ENCODE measurements at regions not wholly inside any gene's neighbourhood (a gene's known extent, or its start where the extent isn't known, plus 50 kb on each side); places are given as distances from the start of the nearest gene placed in this dataset.

GRCh38 chr14:66377574-66377973, 108.6 kb upstream of the CCDC196 start:
- DNase-seq = no peak

- DNase-seq = no peak
Measured at GRCh38 chr14:66378712-66379505, 107.3 kb upstream of the CCDC196 start.

- no peak for DNase-seq
Measured at GRCh38 chr14:66380143-66380542, 106.0 kb upstream of the CCDC196 start.

- no peak for DNase-seq
Measured at GRCh38 chr14:66381755-66382154, 104.4 kb upstream of the CCDC196 start.

GRCh38 chr14:66383257-66383656, 102.9 kb upstream of the CCDC196 start:
- no peak for DNase-seq

- DNase-seq = no peak
Measured at GRCh38 chr14:66383771-66384170, 102.4 kb upstream of the CCDC196 start.

GRCh38 chr14:66388516-66388915, 97.7 kb upstream of the CCDC196 start:
- no peak for DNase-seq

- no peak for DNase-seq
Measured at GRCh38 chr14:66389481-66389880, 96.7 kb upstream of the CCDC196 start.

GRCh38 chr14:66395300-66395699, 90.9 kb upstream of the CCDC196 start:
- no peak for DNase-seq

- no peak for DNase-seq
Measured at GRCh38 chr14:66396164-66396563, 90.0 kb upstream of the CCDC196 start.

- DNase-seq = no peak
Measured at GRCh38 chr14:66398437-66398836, 87.7 kb upstream of the CCDC196 start.

GRCh38 chr14:66401449-66402095, 84.6 kb upstream of the CCDC196 start:
- DNase-seq = no peak

- DNase-seq = no peak
Measured at GRCh38 chr14:66403183-66403582, 83.0 kb upstream of the CCDC196 start.

GRCh38 chr14:66404051-66404545, 82.1 kb upstream of the CCDC196 start:
- no peak for DNase-seq

GRCh38 chr14:66405158-66405557, 81.0 kb upstream of the CCDC196 start:
- no peak for DNase-seq

GRCh38 chr14:66413901-66414300, 72.3 kb upstream of the CCDC196 start:
- no peak for DNase-seq

GRCh38 chr14:66414511-66414910, 71.7 kb upstream of the CCDC196 start:
- DNase-seq = no peak

GRCh38 chr14:66420251-66421006, 65.7 kb upstream of the CCDC196 start:
- DNase-seq = no peak

- DNase-seq = no peak
Measured at GRCh38 chr14:66421990-66422946, 63.9 kb upstream of the CCDC196 start.

GRCh38 chr14:66425402-66425801, 60.8 kb upstream of the CCDC196 start:
- DNase-seq = no peak

GRCh38 chr14:66426451-66426850, 59.7 kb upstream of the CCDC196 start:
- DNase-seq = no peak

- DNase-seq = no peak
Measured at GRCh38 chr14:66432334-66432733, 53.8 kb upstream of the CCDC196 start.
